Astrocyte (in vitro differentiated cells and primary cell): ENCODE measurements at regions not wholly inside any gene's neighbourhood (a gene's known extent, or its start where the extent isn't known, plus 50 kb on each side); places are given as distances from the start of the nearest gene placed in this dataset.

Experiments
- DNase-seq: peaks from one replicate; pipeline ENCODE4 v3.0.0-alpha.2; 2010; ENCODE audit warnings: low read depth
- FAIRE-seq: peaks from 2 replicates; lab custom pipeline; 2011; peaks lifted over from hg19 to GRCh38; lab: Jason Lieb, UNC
- H2AFZ ChIP-seq: 2 replicates; pipeline ENCODE4 v1.6.0; 2012; ENCODE audit warnings: low read depth, low read length, inconsistent platforms
- H3K27ac ChIP-seq: 2 replicates; pipeline ENCODE4 v1.5.1; 2011; ENCODE audit warnings: low read depth, low read length, inconsistent platforms
- H3K27me3 ChIP-seq: 2 replicates; pipeline ENCODE4 v1.6.0; 2011; ENCODE audit warnings: low read length, inconsistent platforms; ENCODE audit not compliant: insufficient read depth
- H3K36me3 ChIP-seq: 2 replicates; pipeline ENCODE4 v1.5.1; 2011; ENCODE audit warnings: low read length, inconsistent platforms; ENCODE audit not compliant: insufficient read depth
- H3K4me1 ChIP-seq: 2 replicates; pipeline ENCODE4 v1.5.1; 2011; ENCODE audit warnings: low read length, inconsistent platforms; ENCODE audit not compliant: insufficient read depth
- H3K4me2 ChIP-seq: 2 replicates; pipeline ENCODE4 v1.6.0; 2012; ENCODE audit warnings: low read length, inconsistent platforms
- H3K4me3 ChIP-seq: 2 replicates; pipeline ENCODE4 v1.5.1; 2011; ENCODE audit warnings: low read depth, mild to moderate bottlenecking, low read length, inconsistent platforms; ENCODE audit not compliant: insufficient read depth
- H3K79me2 ChIP-seq: 2 replicates; pipeline ENCODE4 v1.6.0; 2012; ENCODE audit warnings: mild to moderate bottlenecking, low read length, inconsistent platforms; ENCODE audit not compliant: insufficient read depth
- H3K9ac ChIP-seq: 2 replicates; pipeline ENCODE4 v1.6.0; 2012; ENCODE audit warnings: mild to moderate bottlenecking, low read length, inconsistent platforms
- H3K9me3 ChIP-seq: 2 replicates; pipeline ENCODE4 v1.5.1; 2012; ENCODE audit warnings: low read depth, mild to moderate bottlenecking, low read length, inconsistent platforms; ENCODE audit not compliant: insufficient read depth
- H4K20me1 ChIP-seq: 2 replicates; pipeline ENCODE4 v1.6.0; 2012; ENCODE audit warnings: low read length, inconsistent platforms; ENCODE audit not compliant: insufficient read depth
- H3K27ac Mint-ChIP-seq: one replicate; pipeline ENCODE4 v1.8.0; 2021; ENCODE audit warnings: mild to moderate bottlenecking, mixed read lengths; ENCODE audit not compliant: unreplicated experiment
- H3K27me3 Mint-ChIP-seq: one replicate; pipeline ENCODE4 v1.8.0; 2021; ENCODE audit warnings: low read depth, mixed read lengths; ENCODE audit not compliant: unreplicated experiment
- H3K36me3 Mint-ChIP-seq: one replicate; pipeline ENCODE4 v1.8.0; 2021; ENCODE audit warnings: low read depth, mixed read lengths; ENCODE audit not compliant: unreplicated experiment
- H3K4me1 Mint-ChIP-seq: one replicate; pipeline ENCODE4 v1.8.0; 2021; ENCODE audit warnings: low read depth, mixed read lengths; ENCODE audit not compliant: unreplicated experiment
- H3K4me3 Mint-ChIP-seq: one replicate; pipeline ENCODE4 v1.8.0; 2021; ENCODE audit warnings: mild to moderate bottlenecking, moderate library complexity, mixed read lengths; ENCODE audit not compliant: unreplicated experiment
- H3K9me3 Mint-ChIP-seq: one replicate; pipeline ENCODE4 v1.8.0; 2021; ENCODE audit warnings: mild to moderate bottlenecking, mixed read lengths; ENCODE audit not compliant: unreplicated experiment
- EZH2 ChIP-seq: IDR thresholded peaks from 2 replicates; pipeline ENCODE4 v1.6.1; 2012; ENCODE audit warnings: mild to moderate bottlenecking, low read length, inconsistent platforms; ENCODE audit not compliant: insufficient read depth
- TF ChIP-seq, protein P1 (sequence below): IDR thresholded peaks from 2 replicates; pipeline ENCODE4 v1.5.1; 2011; ENCODE audit warnings: low read depth, mild to moderate bottlenecking, inconsistent platforms, low read length, moderate library complexity; ENCODE audit not compliant: insufficient read depth

GRCh38 chr16:51655249-51655648, 504.2 kb upstream of the SALL1 start:
- no peak for TF ChIP-seq EZH2
- TF ChIP-seq, protein P1, sequence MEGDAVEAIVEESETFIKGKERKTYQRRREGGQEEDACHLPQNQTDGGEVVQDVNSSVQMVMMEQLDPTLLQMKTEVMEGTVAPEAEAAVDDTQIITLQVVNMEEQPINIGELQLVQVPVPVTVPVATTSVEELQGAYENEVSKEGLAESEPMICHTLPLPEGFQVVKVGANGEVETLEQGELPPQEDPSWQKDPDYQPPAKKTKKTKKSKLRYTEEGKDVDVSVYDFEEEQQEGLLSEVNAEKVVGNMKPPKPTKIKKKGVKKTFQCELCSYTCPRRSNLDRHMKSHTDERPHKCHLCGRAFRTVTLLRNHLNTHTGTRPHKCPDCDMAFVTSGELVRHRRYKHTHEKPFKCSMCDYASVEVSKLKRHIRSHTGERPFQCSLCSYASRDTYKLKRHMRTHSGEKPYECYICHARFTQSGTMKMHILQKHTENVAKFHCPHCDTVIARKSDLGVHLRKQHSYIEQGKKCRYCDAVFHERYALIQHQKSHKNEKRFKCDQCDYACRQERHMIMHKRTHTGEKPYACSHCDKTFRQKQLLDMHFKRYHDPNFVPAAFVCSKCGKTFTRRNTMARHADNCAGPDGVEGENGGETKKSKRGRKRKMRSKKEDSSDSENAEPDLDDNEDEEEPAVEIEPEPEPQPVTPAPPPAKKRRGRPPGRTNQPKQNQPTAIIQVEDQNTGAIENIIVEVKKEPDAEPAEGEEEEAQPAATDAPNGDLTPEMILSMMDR = no peak
- Mint-ChIP-seq H3K9me3 (peaks cover 2% of the 10 kb centered on the region), H3K27me3 (peaks cover under 1% of the 10 kb centered on the region), H3K4me3 (no peak overlapping the region), H3K4me1 (peaks cover 3% of the 10 kb centered on the region), H3K36me3 (no peaks in the 10 kb centered on the region), H3K27ac (no peak overlapping the region)
- FAIRE-seq (no peak), DNase-seq (no peak)
- Histone ChIP-seq H3K9ac (no peak overlapping the region), H4K20me1 (no peaks in the 10 kb centered on the region), H3K79me2 (no peaks in the 10 kb centered on the region), H2AFZ (no peak overlapping the region), H3K4me2 (no peak overlapping the region), H3K4me1 (no peaks in the 10 kb centered on the region), H3K9me3 (no peaks in the 10 kb centered on the region), H3K36me3 (no peaks in the 10 kb centered on the region), H3K27me3 (no peaks in the 10 kb centered on the region), H3K4me3 (no peak overlapping the region), H3K27ac (no peak overlapping the region)

DNA sequence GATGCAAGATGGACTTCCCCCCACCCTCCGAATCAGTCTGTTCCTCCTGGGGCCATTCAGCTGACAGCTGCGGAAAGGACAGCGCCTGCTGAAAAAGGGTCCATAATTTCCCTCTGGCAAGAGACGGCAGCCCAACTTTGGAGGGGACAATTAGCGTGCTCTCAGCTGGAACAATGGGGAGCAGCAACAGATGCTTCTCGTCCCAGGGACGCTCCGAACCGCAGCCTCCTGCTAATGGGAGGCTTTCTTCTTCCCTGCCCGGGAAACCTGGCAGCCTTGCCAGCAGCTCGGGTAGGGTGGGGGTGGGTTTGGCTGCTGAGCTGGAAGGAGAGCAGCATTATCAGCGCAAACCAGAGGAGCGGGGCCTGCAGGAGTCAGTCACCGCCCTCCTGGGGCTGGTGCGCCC, 500.0 kb upstream of the SALL1 start:
- H3K4me2 ChIP-seq = peak overlapping the region; percentile 66
- H3K4me1 ChIP-seq = no peaks in the 10 kb centered on the region
- H3K27ac ChIP-seq = no peak overlapping the region
- H3K27me3 Mint-ChIP-seq = peaks cover 7% of the 10 kb centered on the region
- no peaks in the 10 kb centered on the region for H3K79me2 ChIP-seq
- FAIRE-seq (no peak), DNase-seq (no peak)
- H2AFZ ChIP-seq = peak overlapping the region; percentile 61
- H3K4me1 Mint-ChIP-seq = peaks cover 7% of the 10 kb centered on the region
- no peak overlapping the region for H3K9ac ChIP-seq
- H3K27me3 ChIP-seq = no peaks in the 10 kb centered on the region
- H3K4me3 ChIP-seq = no peak overlapping the region
- H3K27ac Mint-ChIP-seq = no peak overlapping the region
- H3K9me3 Mint-ChIP-seq = peaks cover 4% of the 10 kb centered on the region
- TF ChIP-seq, protein P1 = no peak
- no peak for TF ChIP-seq EZH2
- H3K9me3 ChIP-seq = no peaks in the 10 kb centered on the region
- H4K20me1 ChIP-seq = no peaks in the 10 kb centered on the region
- H3K4me3 Mint-ChIP-seq = no peak overlapping the region
- no peaks in the 10 kb centered on the region for H3K36me3 Mint-ChIP-seq
- H3K36me3 ChIP-seq = no peaks in the 10 kb centered on the region

- Histone ChIP-seq H3K9me3 (no peaks in the 10 kb centered on the region), H3K27me3 (no peaks in the 10 kb centered on the region), H3K9ac (no peak overlapping the region), H3K4me3 (no peak overlapping the region), H2AFZ (no peak overlapping the region), H3K4me1 (no peaks in the 10 kb centered on the region), H3K27ac (no peak overlapping the region), H3K79me2 (no peaks in the 10 kb centered on the region), H3K4me2 (no peak overlapping the region), H3K36me3 (no peaks in the 10 kb centered on the region), H4K20me1 (no peaks in the 10 kb centered on the region)
- peaks cover 7% of the 10 kb centered on the region for H3K27me3 Mint-ChIP-seq
- H3K9me3 Mint-ChIP-seq = peaks cover 4% of the 10 kb centered on the region
- H3K27ac Mint-ChIP-seq = no peak overlapping the region
- DNase-seq = no peak
- peaks cover 4% of the 10 kb centered on the region for H3K4me1 Mint-ChIP-seq
- no peaks in the 10 kb centered on the region for H3K36me3 Mint-ChIP-seq
- H3K4me3 Mint-ChIP-seq = no peak overlapping the region
- no peak for TF ChIP-seq EZH2
- TF ChIP-seq, protein P1 = no peak
- FAIRE-seq = no peak
Measured at GRCh38 chr16:51649631-51650030, 498.6 kb upstream of the SALL1 start.
